GM12891 (cell line): ENCODE measurements at regions not wholly inside any gene's neighbourhood (a gene's known extent, or its start where the extent isn't known, plus 50 kb on each side); places are given as distances from the start of the nearest gene placed in this dataset.

Source experiments
- POLR2A ChIP-seq: IDR thresholded peaks from 2 replicates; pipeline ENCODE4 v1.6.1; 2011; ENCODE audit warnings: low read depth, low read length, control low read depth
- POLR2AphosphoS5 ChIP-seq: IDR thresholded peaks from 2 replicates; pipeline ENCODE4 v1.6.1; 2011; ENCODE audit warnings: low read depth, low read length, control low read depth
- SPI1 ChIP-seq: IDR thresholded peaks from 2 replicates; pipeline ENCODE4 v1.6.1; 2011; ENCODE audit warnings: low read depth, low read length, control low read depth
- TAF1 ChIP-seq: IDR thresholded peaks from 2 replicates; pipeline ENCODE4 v1.6.1; 2011; ENCODE audit warnings: low read depth, low read length, control low read depth

DNA sequence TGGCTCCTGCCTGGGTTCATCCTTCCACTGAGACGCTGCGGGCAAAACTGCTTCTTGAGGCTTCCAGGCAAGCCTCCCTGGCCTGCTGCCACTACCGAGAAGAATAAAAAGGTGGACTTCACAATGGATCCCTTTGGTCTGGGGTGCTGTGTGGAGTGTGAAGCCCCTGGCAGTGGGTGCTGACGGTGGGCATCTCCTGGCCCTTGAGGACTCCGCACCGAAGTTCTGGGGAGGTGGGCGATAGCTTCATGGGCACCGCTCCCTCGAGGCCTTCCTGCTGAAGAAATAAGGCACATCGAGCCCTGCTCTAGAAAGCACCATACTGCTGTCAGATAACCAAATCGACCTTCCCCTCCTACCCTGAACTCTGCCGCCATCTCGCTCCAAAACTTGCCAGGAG is 106.6 kb upstream of the CTBP2 start:
- TF ChIP-seq POLR2A (no peak), POLR2AphosphoS5 (no peak), TAF1 (no peak), SPI1 (no peak)
